ENCODE measurements at regions not wholly inside any gene's neighbourhood (a gene's known extent, or its start where the extent isn't known, plus 50 kb on each side); places are given as distances from the start of the nearest gene placed in this dataset.

- peaks cover 0 to 2% (median 0%) of the 10 kb centered on the region in 3 donors for H3K4me1 ChIP-seq
- no peaks in the 10 kb centered on the region for H3K27me3 ChIP-seq
- TF ChIP-seq EP300 (IDR thresholded peaks at IDR 0.05) (no peak), POLR2A (IDR thresholded peaks at IDR 0.05) (no peak), POLR2AphosphoS5 (IDR thresholded peaks at IDR 0.05) (no peak), CTCF (IDR thresholded peaks at IDR 0.05) (no peak)
- H3K36me3 ChIP-seq, result no peaks in the 10 kb centered on the region
- peaks cover 0 to 19% (median 0%) of the 10 kb centered on the region in 3 donors for H3K9me3 ChIP-seq
- 83 to 84% methylated on average over 1 of the region's 4 CpGs for WGBS, 2 donors (ENCODE audit: low coverage in 1 of 2)
- no peak overlapping the region for H3K4me3 ChIP-seq
- no peak for ATAC-seq
- no peak overlapping the region for H3K27ac ChIP-seq
Observed at GRCh38 chr13:43991773-43992201, 112.1 kb downstream of the LACC1 start.

- peaks cover 0 to 19% (median 0%) of the 10 kb centered on the region in 3 donors for H3K9me3 ChIP-seq
- H3K4me3 ChIP-seq, result no peak overlapping the region
- no peaks in the 10 kb centered on the region for H3K27me3 ChIP-seq
- TF ChIP-seq EP300 (IDR thresholded peaks at IDR 0.05) (no peak), POLR2AphosphoS5 (IDR thresholded peaks at IDR 0.05) (no peak), CTCF (IDR thresholded peaks at IDR 0.05) (no peak), POLR2A (IDR thresholded peaks at IDR 0.05) (no peak)
- H3K27ac ChIP-seq, result no peak overlapping the region
- 64 to 100% methylated on average over 1 of the region's 1 CpG for WGBS, 2 donors (ENCODE audit: low coverage in 1 of 2)
- ATAC-seq, result no peak
- H3K4me1 ChIP-seq, result no peaks in the 10 kb centered on the region
- H3K36me3 ChIP-seq, result no peaks in the 10 kb centered on the region
Observed at GRCh38 chr13:43992211-43992610, 112.5 kb downstream of the LACC1 start.

DNA sequence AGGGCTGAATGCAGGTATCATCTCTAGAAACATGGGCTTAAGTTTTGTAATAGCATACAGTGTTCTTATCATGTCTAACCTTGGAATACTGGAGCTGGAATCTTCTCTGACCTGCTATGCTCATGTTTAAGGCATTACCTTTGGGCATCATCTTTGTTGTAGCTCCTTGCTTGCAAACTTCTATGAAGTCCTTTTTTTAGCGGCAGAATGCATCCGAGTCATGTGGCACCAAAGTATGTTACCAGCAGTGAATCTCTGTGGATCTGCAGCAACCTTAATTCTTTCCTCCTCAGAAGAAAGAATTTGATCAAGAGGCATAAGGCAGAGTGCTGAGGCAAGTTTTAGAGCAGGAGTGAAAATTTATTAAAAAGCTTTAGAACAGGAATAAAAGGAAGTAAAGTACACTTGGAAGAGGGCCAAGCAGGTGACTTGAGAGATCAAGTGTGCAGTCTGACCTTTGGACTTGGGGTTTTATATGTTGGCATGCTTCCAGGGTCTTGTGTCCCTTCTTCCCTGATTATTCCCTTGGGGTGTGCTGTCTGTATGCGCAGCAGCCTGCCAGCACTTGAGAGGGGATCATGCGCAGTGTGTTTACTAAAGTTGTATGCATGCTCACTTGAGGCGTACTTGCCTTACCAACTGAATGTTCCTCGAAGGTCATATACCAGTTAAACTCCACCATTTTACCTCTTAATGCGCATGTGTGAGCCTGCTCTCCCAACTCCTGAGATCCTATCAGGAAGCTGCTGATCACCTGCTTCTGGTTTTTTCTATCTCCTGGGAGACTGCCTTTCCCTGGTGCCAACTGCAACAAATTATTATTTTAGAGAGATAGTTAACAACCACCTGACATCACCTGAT lies 115.5 kb downstream of the LACC1 start:
- Histone ChIP-seq H3K36me3 (no peaks in the 10 kb centered on the region), H3K4me3 (no peak overlapping the region), H3K4me1 (no peaks in the 10 kb centered on the region), H3K27me3 (no peaks in the 10 kb centered on the region), H3K27ac (no peak overlapping the region), H3K9me3 (peaks cover 0 to 19% (median 0%) of the 10 kb centered on the region in 3 donors)
- ATAC-seq, result no peak
- 76 to 91% methylated on average over 6 to 7 of the region's 7 CpGs for WGBS, 2 donors (ENCODE audit: low coverage in 1 of 2)
- TF ChIP-seq POLR2A (IDR thresholded peaks at IDR 0.05) (no peak), EP300 (IDR thresholded peaks at IDR 0.05) (no peak), POLR2AphosphoS5 (IDR thresholded peaks at IDR 0.05) (no peak), CTCF (IDR thresholded peaks at IDR 0.05) (no peak)

- WGBS, 2 donors (ENCODE audit: low coverage in 1 of 2), result 79 to 100% methylated on average over 1 of the region's 1 CpG
- Histone ChIP-seq H3K27ac (no peak overlapping the region), H3K36me3 (no peaks in the 10 kb centered on the region), H3K4me1 (no peaks in the 10 kb centered on the region), H3K27me3 (no peaks in the 10 kb centered on the region), H3K9me3 (peaks cover 0 to 19% (median 0%) of the 10 kb centered on the region in 3 donors), H3K4me3 (no peak overlapping the region)
- TF ChIP-seq EP300 (IDR thresholded peaks at IDR 0.05) (no peak), CTCF (IDR thresholded peaks at IDR 0.05) (no peak), POLR2AphosphoS5 (IDR thresholded peaks at IDR 0.05) (no peak), POLR2A (IDR thresholded peaks at IDR 0.05) (no peak)
- ATAC-seq, result no peak
Observed at GRCh38 chr13:43996221-43996620, 116.5 kb downstream of the LACC1 start.

GRCh38 chr13:44003481-44003880 lies 123.8 kb downstream of the LACC1 start:
- H3K27ac ChIP-seq, result no peak overlapping the region
- H3K4me3 ChIP-seq, result no peak overlapping the region
- no peak for ATAC-seq
- no peaks in the 10 kb centered on the region for H3K36me3 ChIP-seq
- H3K4me1 ChIP-seq, result peaks cover 0 to 17% (median 5%) of the 10 kb centered on the region in 3 donors
- H3K27me3 ChIP-seq, result no peaks in the 10 kb centered on the region
- TF ChIP-seq CTCF (IDR thresholded peaks at IDR 0.05), result no peak
- TF ChIP-seq POLR2AphosphoS5 (IDR thresholded peaks at IDR 0.05), result no peak
- no peak for TF ChIP-seq POLR2A (IDR thresholded peaks at IDR 0.05)
- no peak for TF ChIP-seq EP300 (IDR thresholded peaks at IDR 0.05)
- peaks cover 0 to 6% (median 0%) of the 10 kb centered on the region in 3 donors for H3K9me3 ChIP-seq
- WGBS, 2 donors (ENCODE audit: low coverage in 1 of 2), result 38 to 75% methylated on average over 1 to 2 of the region's 2 CpGs
